ENCODE measurements at regions not wholly inside any gene's neighbourhood (a gene's known extent, or its start where the extent isn't known, plus 50 kb on each side); places are given as distances from the start of the nearest gene placed in this dataset.

- Histone ChIP-seq H3K36me3 (ENCODE audit: insufficient read depth, low read length) (no peaks in the 10 kb centered on the region), H3K79me2 (replicated peaks; ENCODE audit: insufficient read depth, low read length) (no peaks in the 10 kb centered on the region), H3K9ac (ENCODE audit: low read length) (no peak overlapping the region), H3K9me2 (ENCODE audit: insufficient read depth, low read length) (no peaks in the 10 kb centered on the region), H3K4me2 (ENCODE audit: low read length) (peak overlapping the region; percentile 37), H3K9me3 (ENCODE audit: low read length) (no peaks in the 10 kb centered on the region), H2AFZ (ENCODE audit: low read depth, low read length) (no peak overlapping the region), H3F3A (ENCODE audit: insufficient read depth, low read length, poor library complexity, severe bottlenecking) (no peaks in the 10 kb centered on the region), H4K20me1 (ENCODE audit: insufficient read depth) (no peaks in the 10 kb centered on the region), H3K27ac (ENCODE audit: low read length) (peak overlapping the region; percentile 54), H3K4me3 (ENCODE audit: low read length) (peak overlapping the region; percentile 12), H3K27me3 (ENCODE audit: insufficient read depth, low read depth, low read length) (no peaks in the 10 kb centered on the region)
- TF ChIP-seq SMC3 (conservative IDR thresholded peaks at IDR 0.05; ENCODE audit: poor library complexity) (no peak), CTCF (IDR thresholded peaks at IDR 0.05; ENCODE audit: poor library complexity, severe bottlenecking) (no peak), TAF1 (IDR thresholded peaks at IDR 0.05; ENCODE audit: low read depth) (no peak), REST (IDR thresholded peaks at IDR 0.05; ENCODE audit: borderline replicate concordance) (no peak), EZH2 (IDR thresholded peaks at IDR 0.05; ENCODE audit: borderline replicate concordance, insufficient read depth, low read length, poor library complexity, severe bottlenecking) (no peak), RAD21 (conservative IDR thresholded peaks at IDR 0.05) (no peak), POLR2AphosphoS5 (IDR thresholded peaks at IDR 0.05) (no peak), MXI1 (conservative IDR thresholded peaks at IDR 0.05; ENCODE audit: poor library complexity, severe bottlenecking) (no peak), EP300 (conservative IDR thresholded peaks at IDR 0.05; ENCODE audit: poor library complexity, severe bottlenecking) (no peak)
These were observed 376.7 kb upstream of the ADGRL2 start for GRCh38 chr1:81424061-81424460.

- Histone ChIP-seq H3K9me3 (ENCODE audit: low read length) (no peaks in the 10 kb centered on the region), H3K4me3 (ENCODE audit: low read length) (no peak overlapping the region), H3K27ac (ENCODE audit: low read length) (no peak overlapping the region), H3K4me2 (ENCODE audit: low read length) (no peak overlapping the region), H3K79me2 (replicated peaks; ENCODE audit: insufficient read depth, low read length) (no peaks in the 10 kb centered on the region), H3K36me3 (ENCODE audit: insufficient read depth, low read length) (no peaks in the 10 kb centered on the region), H4K20me1 (ENCODE audit: insufficient read depth) (no peaks in the 10 kb centered on the region), H3K9ac (ENCODE audit: low read length) (no peak overlapping the region), H3K9me2 (ENCODE audit: insufficient read depth, low read length) (no peaks in the 10 kb centered on the region), H2AFZ (ENCODE audit: low read depth, low read length) (no peak overlapping the region), H3F3A (ENCODE audit: insufficient read depth, low read length, poor library complexity, severe bottlenecking) (no peaks in the 10 kb centered on the region), H3K27me3 (ENCODE audit: insufficient read depth, low read depth, low read length) (no peaks in the 10 kb centered on the region)
- no peak for TF ChIP-seq TAF1 (IDR thresholded peaks at IDR 0.05; ENCODE audit: low read depth)
- TF ChIP-seq EP300 (conservative IDR thresholded peaks at IDR 0.05; ENCODE audit: poor library complexity, severe bottlenecking): no peak
- no peak for TF ChIP-seq CTCF (IDR thresholded peaks at IDR 0.05; ENCODE audit: poor library complexity, severe bottlenecking)
- TF ChIP-seq POLR2AphosphoS5 (IDR thresholded peaks at IDR 0.05): no peak
- TF ChIP-seq EZH2 (IDR thresholded peaks at IDR 0.05; ENCODE audit: borderline replicate concordance, insufficient read depth, low read length, poor library complexity, severe bottlenecking): no peak
- no peak for TF ChIP-seq REST (IDR thresholded peaks at IDR 0.05; ENCODE audit: borderline replicate concordance)
- no peak for TF ChIP-seq RAD21 (conservative IDR thresholded peaks at IDR 0.05)
- no peak for TF ChIP-seq SMC3 (conservative IDR thresholded peaks at IDR 0.05; ENCODE audit: poor library complexity)
- no peak for TF ChIP-seq MXI1 (conservative IDR thresholded peaks at IDR 0.05; ENCODE audit: poor library complexity, severe bottlenecking)
These were observed 380.0 kb upstream of the ADGRL2 start for GRCh38 chr1:81420760-81421159.

Measured in neural cell (in vitro differentiated cells).